HG03159 (cell line): ENCODE measurements at regions not wholly inside any gene's neighbourhood (a gene's known extent, or its start where the extent isn't known, plus 50 kb on each side); places are given as distances from the start of the nearest gene placed in this dataset.

Experiments
- ATAC-seq: cut with Tn5 transposase; IDR thresholded peaks from one replicate; pipeline ENCODE4 v1.9.1; 2021; ENCODE audit warnings: mild to moderate bottlenecking, moderate library complexity; ENCODE audit not compliant: unreplicated experiment

- no peak for ATAC-seq
Measured at GRCh38 chr5:38032149-38032548, 192.3 kb upstream of the GDNF start.

DNA sequence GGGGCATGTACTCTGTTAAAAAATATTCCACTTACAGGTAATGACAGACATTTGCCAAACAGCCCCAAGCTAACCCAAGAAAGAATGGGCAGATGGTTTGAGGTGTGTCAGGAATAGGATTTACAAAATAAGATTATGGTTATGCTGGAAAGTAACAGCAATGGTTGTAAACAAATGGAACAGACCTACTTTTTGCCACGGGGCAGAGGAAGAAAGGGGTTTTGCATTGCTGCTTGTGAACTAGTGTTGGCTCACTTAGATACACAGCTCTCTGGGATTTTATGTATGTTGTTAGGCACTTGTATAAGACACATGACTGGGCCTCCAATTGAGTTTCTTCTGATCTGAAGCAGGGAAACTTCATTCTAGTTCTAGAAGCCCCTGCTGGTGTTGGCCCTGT, 191.5 kb upstream of the GDNF start:
- ATAC-seq: no peak

GRCh38 chr5:38029397-38030065, 189.7 kb upstream of the GDNF start:
- no peak for ATAC-seq

GRCh38 chr5:38023799-38024198, 184.0 kb upstream of the GDNF start:
- ATAC-seq: no peak

DNA sequence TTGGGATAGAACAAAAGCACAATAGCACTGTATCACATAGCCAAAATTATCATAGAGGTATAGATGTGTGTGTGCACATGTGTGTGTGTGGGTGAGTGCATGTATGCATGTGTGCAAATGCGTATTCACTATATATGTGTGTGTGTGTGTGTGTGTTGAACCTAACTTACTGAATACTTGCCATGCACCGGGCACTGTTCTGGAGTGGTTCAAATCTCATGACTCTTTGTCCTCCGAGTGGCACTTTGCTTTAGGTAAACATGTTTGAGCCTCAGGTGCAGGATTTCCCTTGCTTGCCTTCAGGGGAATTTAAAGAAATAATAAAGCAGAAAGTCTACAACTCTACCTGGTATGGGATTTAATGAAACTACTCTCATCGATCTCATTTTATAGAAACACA, 183.5 kb upstream of the GDNF start:
- no peak for ATAC-seq

DNA sequence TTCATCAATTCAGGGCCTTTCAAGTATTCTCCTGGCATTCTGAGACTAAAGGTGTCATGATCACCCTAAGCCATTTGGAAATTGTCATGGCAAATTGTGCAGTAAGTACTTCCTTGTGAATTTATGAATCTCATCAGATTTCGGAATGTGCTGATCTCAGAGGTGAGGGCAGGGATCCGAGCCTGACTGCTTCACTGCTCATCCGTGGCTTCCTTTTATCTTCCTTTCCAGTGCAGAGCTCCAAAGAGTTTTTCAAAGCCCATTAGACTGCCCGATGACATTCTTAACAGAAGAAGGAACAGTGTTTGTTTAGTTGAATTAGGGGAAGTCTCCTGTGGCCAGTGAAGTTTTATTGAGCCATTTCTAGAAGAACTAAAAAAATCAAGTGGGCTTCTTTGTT, 182.8 kb upstream of the GDNF start:
- ATAC-seq: no peak

- ATAC-seq: no peak
Measured at GRCh38 chr5:38018016-38018415, 178.2 kb upstream of the GDNF start.

GRCh38 chr5:38013107-38013506, 173.3 kb upstream of the GDNF start:
- ATAC-seq: no peak

GRCh38 chr5:38011668-38012188, 171.9 kb upstream of the GDNF start:
- no peak for ATAC-seq

- ATAC-seq: no peak
Measured at GRCh38 chr5:38009749-38010358, 170.0 kb upstream of the GDNF start.

GRCh38 chr5:38008198-38008597, 168.4 kb upstream of the GDNF start:
- no peak for ATAC-seq

DNA sequence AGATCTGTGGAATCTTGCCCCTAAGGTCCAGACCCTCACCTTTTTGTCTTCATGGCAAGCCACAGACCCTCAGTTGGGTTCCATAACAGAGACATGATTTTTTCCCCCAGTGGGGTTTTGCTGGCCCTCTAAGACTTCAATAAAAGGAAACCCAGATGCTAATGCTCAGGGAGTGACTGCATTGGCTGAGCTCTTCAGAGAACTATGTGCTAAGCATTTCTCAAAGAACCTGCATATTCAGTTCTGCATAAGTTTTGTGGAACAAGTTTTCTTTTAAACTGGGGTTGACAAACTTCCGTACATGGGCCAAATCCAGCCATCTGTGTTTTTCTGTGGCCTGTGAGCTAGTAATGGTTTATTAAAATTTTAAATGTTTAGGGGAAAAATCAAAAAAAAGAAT, 159.8 kb upstream of the GDNF start:
- ATAC-seq: no peak

DNA sequence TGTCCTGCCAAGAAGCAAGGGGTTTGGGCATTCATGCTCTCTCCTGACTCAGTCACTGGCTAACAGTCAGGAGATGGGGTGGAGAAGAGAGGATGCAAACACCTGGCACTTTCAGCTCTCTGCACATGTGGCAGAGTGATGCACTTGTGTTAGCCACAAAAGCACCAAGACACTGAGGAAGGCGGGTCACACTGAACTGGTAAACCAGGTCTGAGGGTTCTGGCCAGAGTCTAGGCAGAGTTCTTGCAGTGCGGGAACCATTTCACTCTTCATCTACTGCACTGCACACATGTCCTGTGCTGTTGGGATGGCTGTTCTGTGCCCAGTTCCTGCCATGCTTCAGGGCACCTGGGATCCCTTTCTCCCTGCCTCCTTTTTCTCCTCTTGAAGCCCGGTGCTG, 157.1 kb upstream of the GDNF start:
- no peak for ATAC-seq

DNA sequence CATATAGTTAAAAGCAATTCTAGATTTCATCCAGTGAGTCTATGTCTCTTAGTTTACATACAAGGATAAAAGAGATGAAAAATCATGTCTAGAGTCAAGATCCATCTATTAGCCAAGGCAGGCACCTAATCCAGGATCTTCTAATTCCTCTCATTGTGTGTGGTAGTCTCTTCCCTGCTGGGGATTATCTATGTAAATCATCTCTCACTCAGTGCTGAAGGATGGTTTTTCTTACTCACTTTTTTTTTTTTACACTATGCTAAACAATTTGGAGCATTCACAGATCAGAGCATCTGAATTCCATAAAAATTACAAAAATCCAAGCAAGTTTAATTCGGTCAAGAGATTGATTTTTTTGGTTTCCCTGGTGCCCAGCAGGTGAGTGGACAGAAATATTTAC, 154.9 kb upstream of the GDNF start:
- no peak for ATAC-seq

- ATAC-seq: no peak
Measured at GRCh38 chr5:37991301-37992299, 151.8 kb upstream of the GDNF start.

DNA sequence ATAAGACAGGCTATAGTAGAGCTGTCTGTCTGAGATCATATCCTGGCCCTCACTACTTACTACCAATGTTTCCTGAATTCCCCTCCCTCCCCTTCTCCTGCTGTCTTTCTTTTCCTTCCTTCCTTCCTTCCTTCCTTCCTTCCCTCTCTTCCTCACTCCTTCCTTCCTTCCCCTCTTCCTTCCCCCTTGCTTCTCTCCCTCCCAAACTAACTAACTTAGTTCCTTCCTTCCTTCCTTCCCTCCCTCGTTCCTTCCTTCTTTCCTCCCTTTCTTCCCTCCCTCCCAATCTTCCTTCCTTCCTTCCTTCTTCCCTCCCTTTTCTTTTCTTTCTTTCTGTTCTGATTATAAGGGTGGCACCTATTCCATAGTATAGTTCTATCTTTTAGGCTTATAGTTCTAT, 150.0 kb upstream of the GDNF start:
- ATAC-seq: no peak

GRCh38 chr5:37988454-37989046, 148.7 kb upstream of the GDNF start:
- no peak for ATAC-seq

- no peak for ATAC-seq
Measured at GRCh38 chr5:37984300-37984699, 144.5 kb upstream of the GDNF start.

GRCh38 chr5:37983463-37983862, 143.6 kb upstream of the GDNF start:
- ATAC-seq: no peak

DNA sequence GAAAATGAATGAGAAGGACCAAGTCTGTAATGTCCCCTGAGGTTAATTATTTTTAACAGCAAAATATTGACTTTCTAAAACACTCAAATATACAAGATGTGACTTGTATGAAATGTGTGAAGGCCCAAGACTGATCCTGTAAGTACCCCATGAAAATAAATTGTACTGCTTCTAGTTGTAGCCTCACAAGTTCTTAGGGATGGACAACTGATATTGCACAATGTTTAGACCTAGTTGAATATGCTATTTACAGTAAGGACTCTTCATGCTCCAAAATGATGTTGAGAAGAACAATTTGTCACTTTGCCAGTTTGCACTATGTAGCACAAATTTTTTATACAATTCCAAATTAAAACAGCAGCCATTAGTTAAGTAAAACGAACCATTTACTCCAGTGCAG, 139.7 kb upstream of the GDNF start:
- ATAC-seq: no peak

DNA sequence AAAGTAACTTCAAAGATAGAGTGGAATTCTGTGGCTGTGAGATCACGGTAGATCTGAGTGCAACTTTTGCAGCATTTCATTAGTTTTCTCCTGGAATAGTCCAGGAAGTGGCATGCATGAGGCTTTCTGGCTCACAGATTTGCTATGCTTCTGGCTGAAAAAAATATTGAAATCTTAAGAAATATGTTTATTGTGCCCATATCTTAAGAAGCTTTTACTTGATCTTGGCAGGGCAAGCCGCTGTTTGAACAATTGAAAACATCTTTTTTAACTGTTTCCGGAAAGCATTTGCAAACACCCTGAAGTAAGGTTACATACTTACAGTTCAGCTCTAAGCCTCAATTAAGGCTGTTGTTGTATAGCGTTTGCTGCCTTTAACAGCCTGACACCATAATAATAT, 135.7 kb upstream of the GDNF start:
- ATAC-seq: no peak
